NCI-H2107 treated with DMSO at 0.1 percent for 48 hours (cell line): ENCODE measurements at regions not wholly inside any gene's neighbourhood (a gene's known extent, or its start where the extent isn't known, plus 50 kb on each side); places are given as distances from the start of the nearest gene placed in this dataset.

Experiments
- DNase-seq: peaks from one replicate; lab custom pipeline; 2025; ENCODE audit not compliant: unreplicated experiment; lab: John Stamatoyannopoulos, UW

DNA sequence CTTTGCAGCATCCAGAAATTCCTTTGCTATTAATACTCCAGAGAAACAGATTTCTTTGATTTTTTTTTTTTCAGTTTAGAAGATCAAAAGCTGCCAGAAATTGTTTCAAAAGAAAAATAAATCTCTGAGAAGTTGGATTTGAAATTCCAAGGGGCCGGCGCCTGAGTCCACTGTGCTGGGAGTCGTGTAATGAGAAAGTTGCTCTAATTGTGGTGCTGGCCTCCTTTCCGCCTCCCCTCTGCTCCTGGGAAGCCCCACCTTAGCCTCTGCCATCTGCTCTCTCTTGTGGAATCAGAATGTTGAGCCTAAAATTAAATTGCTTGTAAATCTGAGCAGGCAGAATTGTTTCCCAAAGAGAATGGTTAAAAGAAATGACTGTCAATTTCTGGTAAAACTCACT is 93.3 kb downstream of the EMX2 start:
- DNase-seq, result no peak

DNA sequence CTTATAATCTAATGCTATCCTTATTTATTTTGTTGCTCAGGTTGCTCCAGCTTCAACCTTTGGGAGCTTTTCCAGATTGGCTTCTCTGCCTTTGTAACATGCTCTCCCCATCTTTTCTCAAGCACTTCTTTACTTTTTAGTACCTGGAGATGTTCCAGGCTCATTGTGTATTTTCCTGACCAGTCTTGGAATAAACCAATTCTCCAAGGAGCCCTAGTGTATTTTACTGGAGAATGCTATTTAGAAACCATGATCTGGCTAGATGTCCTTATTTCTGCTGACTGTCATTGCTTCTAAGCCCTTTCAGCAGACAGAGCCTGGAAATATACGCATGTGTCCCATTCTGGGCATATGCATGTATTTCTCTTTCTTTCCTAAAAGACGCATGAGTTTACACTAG is 95.7 kb downstream of the EMX2 start:
- no peak for DNase-seq

GRCh38 chr10:117638664-117639200 is 96.2 kb downstream of the EMX2 start:
- DNase-seq, result no peak

- no peak for DNase-seq
These were observed 97.9 kb downstream of the EMX2 start for GRCh38 chr10:117640406-117640805.

GRCh38 chr10:117646718-117647117 is 104.2 kb downstream of the EMX2 start:
- no peak for DNase-seq

- no peak for DNase-seq
These were observed 104.8 kb downstream of the EMX2 start for GRCh38 chr10:117647306-117647705.

DNA sequence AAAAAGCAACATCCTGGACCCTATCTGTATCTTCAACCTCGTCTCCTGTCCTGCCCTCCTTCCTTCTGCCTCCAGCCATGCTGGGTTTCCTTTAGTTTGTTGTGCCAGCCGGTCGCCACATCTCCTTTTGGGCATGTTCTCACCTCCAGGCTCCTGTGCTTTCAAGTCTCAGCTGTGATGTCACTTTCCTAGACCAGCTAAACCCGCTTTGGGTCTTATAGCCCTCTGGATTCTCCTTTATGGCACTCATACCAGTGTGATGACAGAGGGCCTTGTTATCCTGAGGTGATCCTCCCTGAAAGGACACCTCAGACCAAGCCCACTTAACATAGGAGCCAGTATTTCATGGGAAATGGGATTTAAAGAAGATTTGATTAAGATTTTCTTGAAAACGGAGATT is 108.6 kb downstream of the EMX2 start:
- no peak for DNase-seq

GRCh38 chr10:117652228-117653169 is 110.0 kb downstream of the EMX2 start:
- no peak for DNase-seq

DNA sequence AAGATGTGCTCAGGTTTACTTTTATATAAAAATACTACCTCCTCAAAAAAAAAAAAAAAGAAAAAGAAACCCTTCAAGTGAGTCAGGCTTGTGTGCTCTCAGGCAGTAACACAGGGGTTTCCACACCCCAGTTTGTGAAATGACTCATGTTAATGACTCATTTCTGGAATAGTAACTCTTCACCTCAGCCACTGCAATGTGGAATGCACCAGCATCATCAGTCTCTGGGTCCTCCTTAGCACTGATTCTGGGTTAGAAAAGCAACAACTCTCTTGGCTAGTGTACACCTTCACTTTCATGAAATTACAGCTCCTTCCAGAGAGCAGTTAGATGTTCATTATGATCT is 110.6 kb downstream of the EMX2 start:
- no peak for DNase-seq

- no peak for DNase-seq
These were observed 111.6 kb downstream of the EMX2 start for GRCh38 chr10:117654105-117654504.

- DNase-seq, result no peak
These were observed 114.1 kb downstream of the EMX2 start for GRCh38 chr10:117656385-117657367.

DNA sequence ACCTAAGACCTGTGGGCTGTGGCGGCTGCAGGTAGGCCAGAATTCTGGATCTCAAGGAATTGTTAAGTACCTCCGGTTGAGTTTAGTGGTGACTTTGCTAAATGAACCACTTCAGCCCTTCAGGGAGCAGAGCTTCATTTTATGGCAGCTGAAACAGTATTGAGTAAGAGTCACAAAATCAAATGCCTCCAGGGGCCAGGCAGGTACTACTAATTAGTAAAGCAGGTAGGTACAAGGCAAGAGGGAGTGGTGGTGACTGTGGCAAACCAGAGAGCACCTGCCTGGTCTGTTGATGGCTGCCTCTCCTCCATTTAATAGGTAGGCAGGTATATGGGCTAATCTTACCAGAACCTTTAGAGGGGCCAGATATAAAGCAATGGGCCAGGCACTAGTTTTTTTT is 118.8 kb downstream of the EMX2 start:
- DNase-seq, result no peak

DNA sequence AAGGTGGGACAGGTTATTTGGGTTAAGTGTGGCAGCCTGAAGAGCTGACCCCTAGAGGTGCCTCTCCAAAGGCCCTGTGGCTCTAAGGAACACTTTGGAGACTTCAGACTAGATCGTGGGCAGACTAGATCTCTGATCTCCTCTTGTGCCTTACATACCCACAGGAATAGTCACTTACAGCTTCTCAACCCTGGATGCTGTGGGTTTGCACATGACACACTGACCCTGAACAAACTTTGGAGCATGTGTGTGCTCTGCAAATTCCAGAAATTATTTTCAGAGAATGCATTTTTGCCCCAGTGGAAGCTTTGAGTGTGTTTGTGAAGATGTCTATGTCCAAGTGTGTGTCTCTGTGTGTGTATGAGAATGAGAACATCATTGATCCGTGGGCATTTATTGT is 119.6 kb downstream of the EMX2 start:
- DNase-seq, result no peak

GRCh38 chr10:117662751-117663540 is 120.4 kb downstream of the EMX2 start:
- DNase-seq, result no peak

- DNase-seq, result no peak
These were observed 121.2 kb downstream of the EMX2 start for GRCh38 chr10:117663750-117664149.

DNA sequence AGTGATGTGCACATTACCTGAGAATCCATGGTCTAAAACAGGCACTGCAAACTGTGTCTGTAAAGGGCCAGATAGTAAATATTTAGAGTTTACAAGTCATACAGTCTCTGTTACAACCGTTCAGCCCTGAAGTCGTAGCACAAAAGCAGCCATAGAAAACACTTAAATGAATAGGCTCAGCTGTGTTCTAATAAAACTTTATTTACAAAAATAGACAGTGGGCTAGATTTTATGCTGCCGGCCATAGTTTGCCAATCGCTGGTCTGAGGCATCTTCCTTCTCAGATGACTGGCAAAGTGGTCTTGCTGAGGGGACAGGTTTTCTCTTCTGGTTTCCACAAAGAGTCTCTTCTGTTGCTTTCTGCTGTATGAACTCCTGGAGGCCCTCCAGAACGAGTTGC is 121.7 kb downstream of the EMX2 start:
- DNase-seq, result no peak

DNA sequence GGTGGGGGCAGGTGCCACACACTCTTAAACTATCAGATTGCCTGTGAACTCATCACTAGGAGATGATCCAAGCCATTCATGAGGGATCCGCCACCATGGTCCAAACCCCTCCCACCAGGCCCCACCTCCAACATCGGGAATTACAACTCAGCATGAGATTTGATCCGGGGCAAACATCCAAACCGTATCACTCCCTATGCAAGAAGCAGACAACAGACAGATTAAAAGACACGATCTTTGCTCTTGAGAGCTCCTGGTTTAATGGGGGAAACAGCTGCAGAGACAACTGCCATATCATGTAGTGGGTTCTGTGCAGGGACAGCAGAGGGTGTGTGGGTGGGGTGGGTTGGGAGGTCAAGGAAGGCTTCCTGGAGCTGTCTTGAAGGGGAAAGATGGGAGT is 123.6 kb downstream of the EMX2 start:
- DNase-seq, result no peak

DNA sequence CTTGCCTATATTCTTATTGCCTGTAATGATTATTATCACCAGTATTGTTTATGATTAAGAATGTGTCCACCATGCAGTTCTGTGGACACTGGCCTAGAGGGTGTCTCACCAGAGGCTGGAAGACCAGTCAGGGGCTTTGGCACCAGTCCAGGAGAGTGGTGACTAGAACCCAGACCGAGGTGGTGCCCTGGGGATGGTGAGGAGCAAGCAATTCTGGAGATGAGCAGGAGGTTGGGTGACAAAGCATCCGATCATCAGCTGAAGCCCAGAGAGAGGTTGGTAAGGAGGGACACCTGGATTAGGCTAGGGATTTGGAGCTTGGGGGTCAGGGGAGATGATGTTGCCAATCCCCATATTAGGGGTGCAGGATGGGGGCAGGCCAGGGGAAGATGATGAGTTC is 124.4 kb downstream of the EMX2 start:
- no peak for DNase-seq

DNA sequence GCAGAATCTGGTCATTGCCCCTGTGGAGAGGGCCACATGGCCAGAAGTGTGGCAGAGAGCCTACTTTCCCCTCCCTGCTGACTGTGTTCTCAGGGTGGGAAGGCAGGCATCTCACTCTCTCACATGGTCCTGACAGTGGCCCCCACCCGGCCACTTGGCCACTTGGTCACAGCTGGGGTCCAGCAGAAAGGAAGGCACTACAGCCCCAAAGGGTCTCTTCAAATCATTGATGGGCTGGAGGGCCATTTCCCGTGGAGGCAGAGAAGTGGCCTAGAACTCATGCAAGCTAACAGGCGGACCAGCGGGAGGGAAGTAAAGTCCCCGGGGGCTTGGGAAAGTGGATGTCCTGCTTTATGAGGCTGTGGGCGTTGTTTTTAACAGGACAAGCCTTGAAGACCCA is 125.3 kb downstream of the EMX2 start:
- DNase-seq, result no peak

DNA sequence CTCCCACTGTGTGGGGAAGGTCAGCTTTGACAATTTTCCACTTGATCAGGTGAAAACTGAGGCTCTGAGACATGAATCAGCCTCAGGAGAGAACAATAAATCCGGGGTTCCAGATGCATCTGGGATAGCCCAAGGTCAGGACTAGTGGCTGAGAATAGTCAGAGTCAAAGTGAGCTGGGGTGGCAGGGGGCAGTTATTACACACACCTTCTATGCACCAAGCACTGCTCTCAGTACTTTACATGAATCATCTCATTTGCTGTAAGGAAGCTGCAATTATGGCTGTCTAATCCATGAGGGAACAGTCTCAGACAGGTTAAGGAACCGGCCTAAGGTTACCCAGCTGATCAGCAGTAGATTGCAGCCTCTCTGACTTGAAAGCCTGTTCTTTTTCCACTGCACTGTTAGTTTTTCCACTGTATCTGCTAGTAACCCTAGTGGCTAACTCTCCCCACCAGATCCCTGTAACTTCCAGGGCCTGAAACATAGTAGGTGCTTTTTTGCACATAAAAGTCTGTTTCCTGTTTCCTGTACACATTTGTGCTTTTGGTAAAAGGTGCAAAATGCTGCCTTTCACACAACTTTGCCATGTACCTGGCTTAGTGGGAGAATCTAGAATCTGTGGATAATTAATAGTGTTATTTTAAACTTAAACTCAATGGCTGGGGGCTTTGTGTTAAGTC is 125.9 kb downstream of the EMX2 start:
- DNase-seq, result no peak
